ENCODE measurements at regions not wholly inside any gene's neighbourhood (a gene's known extent, or its start where the extent isn't known, plus 50 kb on each side); places are given as distances from the start of the nearest gene placed in this dataset.

DNA sequence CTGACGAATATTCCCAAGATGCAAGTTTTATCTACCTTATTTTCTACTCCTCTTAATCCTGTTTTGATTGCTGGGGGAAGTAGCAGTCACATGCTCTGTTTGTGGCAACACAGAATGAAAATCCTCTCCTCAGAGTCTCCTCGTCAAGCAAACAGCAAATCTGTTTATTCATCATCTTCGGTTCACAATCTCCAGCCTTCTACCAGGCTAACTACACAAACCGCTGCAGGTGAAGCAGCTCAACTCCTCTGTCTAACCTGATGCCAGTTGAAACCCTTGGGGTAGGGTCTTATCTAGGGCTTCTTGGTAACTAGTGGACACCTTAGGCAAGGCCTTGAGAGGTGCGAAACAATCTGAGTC, 91.0 kb downstream of the SIPA1L2 start:
- Histone ChIP-seq H3K4me1 (ENCODE audit: control insufficient read depth in 2 of 2, insufficient read depth in 2 of 2, low read length in 2 of 2) (no peaks in the 10 kb centered on the region), H3K36me3 (ENCODE audit: control insufficient read depth in 2 of 3, insufficient read depth in 3 of 3, low read length in 3 of 3) (no peaks in the 10 kb centered on the region), H3K27ac (ENCODE audit: low read depth, low read length) (no peak overlapping the region), H3K27me3 (ENCODE audit: control insufficient read depth in 2 of 2, insufficient read depth in 2 of 2, low read length in 2 of 2) (no peaks in the 10 kb centered on the region), H3K4me3 (ENCODE audit: low read length) (no peak overlapping the region), H3K9me3 (ENCODE audit: control insufficient read depth in 2 of 3, low read length in 3 of 3) (no peaks in the 10 kb centered on the region)
- ChIA-PET CTCF (no interaction called here), POLR2A (no interaction called here)
- Mint-ChIP-seq H3K4me1 (no peaks in the 10 kb centered on the region), H3K4me3 (no peak overlapping the region), H3K9me3 (no peaks in the 10 kb centered on the region), H3K36me3 (no peaks in the 10 kb centered on the region), H3K27ac (no peak overlapping the region), H3K27me3 (peaks cover 0 to 6% (median 0%) of the 10 kb centered on the region in 5 donors)
- no peak for DNase-seq
- no peak for ATAC-seq
- intact Hi-C loops (cut with micrococcal nuclease) = no loop called here

DNA sequence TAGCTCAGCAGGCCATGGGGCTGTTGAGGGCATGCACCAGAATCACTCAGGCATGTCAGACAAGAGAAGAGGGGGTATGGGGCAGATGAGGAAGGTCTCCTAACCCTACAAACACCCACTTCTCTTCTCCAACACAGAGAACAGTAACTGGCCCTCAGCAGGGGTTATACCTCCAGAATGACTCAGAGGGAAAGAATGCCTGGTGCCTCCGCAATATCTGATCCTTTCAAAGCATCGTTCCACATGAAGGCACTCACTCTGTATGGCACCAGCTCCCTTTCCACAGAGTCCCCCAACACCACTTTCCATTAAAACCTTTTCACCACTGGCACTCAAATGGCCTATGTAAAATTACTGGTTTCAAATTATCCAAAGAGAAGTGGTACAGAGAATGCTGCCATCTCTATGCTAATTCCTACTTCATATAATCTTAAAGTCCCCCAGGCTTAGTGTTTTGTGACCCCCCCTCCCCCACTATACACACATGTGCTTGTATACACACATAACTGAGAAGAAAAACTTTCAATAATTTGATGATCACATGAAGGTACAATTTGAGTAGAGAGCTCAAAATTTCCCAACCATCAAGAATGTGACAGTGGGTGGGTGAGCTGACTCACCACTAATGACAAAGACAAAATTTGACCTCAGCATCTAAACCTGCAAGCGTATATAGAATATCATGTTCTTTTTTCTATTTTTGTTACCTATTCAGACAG, 91.5 kb downstream of the SIPA1L2 start:
- Mint-ChIP-seq H3K27ac (peak overlapping the region in 1 of 9 donors; percentile 27), H3K36me3 (no peaks in the 10 kb centered on the region), H3K4me3 (no peak overlapping the region), H3K27me3 (peaks cover 0 to 6% (median 0%) of the 10 kb centered on the region in 5 donors), H3K9me3 (no peaks in the 10 kb centered on the region), H3K4me1 (no peaks in the 10 kb centered on the region)
- no peak for DNase-seq
- Histone ChIP-seq H3K4me1 (ENCODE audit: control insufficient read depth in 2 of 2, insufficient read depth in 2 of 2, low read length in 2 of 2) (no peaks in the 10 kb centered on the region), H3K27ac (ENCODE audit: low read depth, low read length) (no peak overlapping the region), H3K27me3 (ENCODE audit: control insufficient read depth in 2 of 2, insufficient read depth in 2 of 2, low read length in 2 of 2) (no peaks in the 10 kb centered on the region), H3K4me3 (ENCODE audit: low read length) (no peak overlapping the region), H3K36me3 (ENCODE audit: control insufficient read depth in 2 of 3, insufficient read depth in 3 of 3, low read length in 3 of 3) (no peaks in the 10 kb centered on the region), H3K9me3 (ENCODE audit: control insufficient read depth in 2 of 3, low read length in 3 of 3) (no peaks in the 10 kb centered on the region)
- ChIA-PET POLR2A (interaction anchor here (0.6 kb wide), 1 partner anchor 45 kb away, joined by 3 read pairs; no protein-coding TSS in a partner anchor), CTCF (no interaction called here)
- intact Hi-C loops (cut with micrococcal nuclease) = no loop called here
- no peak for ATAC-seq

DNA sequence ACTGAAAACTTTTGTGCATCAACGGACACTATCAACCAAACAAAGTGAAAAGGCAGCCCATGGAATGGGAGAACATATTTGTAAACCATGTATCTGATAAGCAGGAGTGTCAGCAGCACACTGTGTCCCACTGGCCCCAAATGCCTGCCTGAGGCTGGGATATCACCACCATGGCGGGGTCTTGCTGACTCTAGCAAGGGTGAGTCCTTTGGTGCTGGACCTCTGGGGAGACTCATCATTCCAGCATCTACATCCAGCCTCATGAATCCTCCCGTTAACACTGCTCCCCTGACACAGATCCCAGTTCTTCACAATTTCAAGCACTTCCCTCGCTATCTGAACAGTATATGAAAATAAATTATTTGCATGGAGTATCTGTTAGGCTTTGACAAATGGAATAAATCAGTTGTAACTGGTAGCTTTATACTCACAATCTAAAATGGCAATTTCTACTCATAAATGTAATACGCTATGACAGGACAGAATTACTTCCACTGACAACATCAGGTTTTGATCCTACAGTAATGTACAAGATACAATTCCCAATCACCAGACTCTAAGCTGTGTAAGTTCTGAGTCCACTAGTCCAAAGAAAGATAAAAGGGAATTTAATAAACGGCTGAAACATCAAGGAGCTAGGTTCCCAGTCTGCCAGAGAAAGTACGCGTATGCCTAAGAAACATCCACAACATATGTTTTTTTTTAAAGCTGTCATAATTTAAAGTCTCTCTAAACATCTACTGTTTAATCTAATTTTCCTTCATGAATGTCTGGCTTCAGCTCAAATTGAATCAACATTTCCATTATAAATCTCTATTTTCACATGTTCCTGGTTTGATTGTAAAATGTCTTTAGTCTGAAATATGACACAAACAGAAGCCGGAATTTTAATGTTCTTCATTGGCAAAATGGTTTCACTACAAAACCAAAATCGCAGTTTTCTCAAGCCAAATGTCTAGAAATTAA, 95.1 kb downstream of the SIPA1L2 start:
- CTCF ChIA-PET = no interaction called here
- Histone ChIP-seq H3K27me3 (ENCODE audit: control insufficient read depth in 2 of 2, insufficient read depth in 2 of 2, low read length in 2 of 2) (no peaks in the 10 kb centered on the region), H3K36me3 (ENCODE audit: control insufficient read depth in 2 of 3, insufficient read depth in 3 of 3, low read length in 3 of 3) (no peaks in the 10 kb centered on the region), H3K27ac (ENCODE audit: low read depth, low read length) (no peak overlapping the region), H3K4me3 (ENCODE audit: low read length) (no peak overlapping the region), H3K9me3 (ENCODE audit: control insufficient read depth in 2 of 3, low read length in 3 of 3) (no peaks in the 10 kb centered on the region), H3K4me1 (ENCODE audit: control insufficient read depth in 2 of 2, insufficient read depth in 2 of 2, low read length in 2 of 2) (peaks cover 0 to under 1% of the 10 kb centered on the region in 2 donors)
- Mint-ChIP-seq H3K36me3 (no peaks in the 10 kb centered on the region), H3K27me3 (peaks cover 0 to 7% (median 3%) of the 10 kb centered on the region in 5 donors), H3K9me3 (no peaks in the 10 kb centered on the region), H3K4me1 (peaks cover 0 to 2% (median 0%) of the 10 kb centered on the region in 7 donors), H3K27ac (peak overlapping the region in 1 of 9 donors; percentile 5), H3K4me3 (no peak overlapping the region)
- intact Hi-C loops (cut with micrococcal nuclease) = no loop called here
- no peak for ATAC-seq
- no peak for DNase-seq
- POLR2A ChIA-PET = no interaction called here

GRCh38 chr1:232533328-232533727, 96.6 kb downstream of the SIPA1L2 start:
- H3K9me3 ChIP-seq (ENCODE audit: control insufficient read depth in 2 of 3, low read length in 3 of 3) = no peaks in the 10 kb centered on the region
- H3K27me3 ChIP-seq (ENCODE audit: control insufficient read depth in 2 of 2, insufficient read depth in 2 of 2, low read length in 2 of 2) = no peaks in the 10 kb centered on the region
- peaks cover 5 to 12% (median 10%) of the 10 kb centered on the region in 7 donors for H3K4me1 Mint-ChIP-seq
- DNase-seq (no peak), ATAC-seq (no peak)
- H3K36me3 Mint-ChIP-seq = no peaks in the 10 kb centered on the region
- H3K4me3 ChIP-seq (ENCODE audit: low read length) = no peak overlapping the region
- H3K27me3 Mint-ChIP-seq = peaks cover 0 to 7% (median 3%) of the 10 kb centered on the region in 5 donors
- no peaks in the 10 kb centered on the region for H3K36me3 ChIP-seq (ENCODE audit: control insufficient read depth in 2 of 3, insufficient read depth in 3 of 3, low read length in 3 of 3)
- CTCF ChIA-PET = no interaction called here
- no peak overlapping the region for H3K4me3 Mint-ChIP-seq
- no peaks in the 10 kb centered on the region for H3K9me3 Mint-ChIP-seq
- POLR2A ChIA-PET = no interaction called here
- no peak overlapping the region for H3K27ac ChIP-seq (ENCODE audit: low read depth, low read length)
- intact Hi-C loops (cut with micrococcal nuclease) = no loop called here
- no peak overlapping the region for H3K27ac Mint-ChIP-seq
- peaks cover 0 to 14% of the 10 kb centered on the region in 2 donors for H3K4me1 ChIP-seq (ENCODE audit: control insufficient read depth in 2 of 2, insufficient read depth in 2 of 2, low read length in 2 of 2)

DNA sequence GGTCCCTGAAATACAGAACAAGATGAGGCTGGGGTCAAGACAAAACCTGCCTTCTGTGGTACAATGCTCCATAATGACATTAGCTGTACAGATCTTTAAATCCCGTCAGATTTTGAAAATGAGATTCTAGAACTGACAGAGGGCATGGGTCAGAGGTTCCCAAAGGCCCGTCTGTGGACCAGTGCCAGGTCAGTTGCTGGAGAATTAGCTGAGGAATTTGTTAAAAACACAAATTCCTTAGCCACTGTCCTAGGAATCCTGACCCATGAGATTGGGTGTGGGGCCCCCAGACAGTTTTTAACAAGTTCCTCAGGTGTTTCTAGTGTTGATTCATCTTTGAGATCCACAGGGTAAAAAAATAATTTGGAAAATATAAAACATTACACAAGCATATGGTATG, 97.0 kb downstream of the SIPA1L2 start:
- H3K27ac ChIP-seq (ENCODE audit: low read depth, low read length) = no peak overlapping the region
- Mint-ChIP-seq H3K36me3 (no peaks in the 10 kb centered on the region), H3K27ac (no peak overlapping the region), H3K4me3 (no peak overlapping the region), H3K9me3 (no peaks in the 10 kb centered on the region), H3K4me1 (peaks cover 5 to 13% (median 12%) of the 10 kb centered on the region in 7 donors), H3K27me3 (peaks cover 0 to 7% (median 3%) of the 10 kb centered on the region in 5 donors)
- no peak overlapping the region for H3K4me3 ChIP-seq (ENCODE audit: low read length)
- ChIA-PET CTCF (no interaction called here), POLR2A (no interaction called here)
- DNase-seq = no peak
- intact Hi-C loops (cut with micrococcal nuclease) = no loop called here
- no peaks in the 10 kb centered on the region for H3K27me3 ChIP-seq (ENCODE audit: control insufficient read depth in 2 of 2, insufficient read depth in 2 of 2, low read length in 2 of 2)
- H3K4me1 ChIP-seq (ENCODE audit: control insufficient read depth in 2 of 2, insufficient read depth in 2 of 2, low read length in 2 of 2) = peaks cover 0 to 17% of the 10 kb centered on the region in 2 donors
- ATAC-seq = no peak
- H3K9me3 ChIP-seq (ENCODE audit: control insufficient read depth in 2 of 3, low read length in 3 of 3) = no peaks in the 10 kb centered on the region
- H3K36me3 ChIP-seq (ENCODE audit: control insufficient read depth in 2 of 3, insufficient read depth in 3 of 3, low read length in 3 of 3) = no peaks in the 10 kb centered on the region

DNA sequence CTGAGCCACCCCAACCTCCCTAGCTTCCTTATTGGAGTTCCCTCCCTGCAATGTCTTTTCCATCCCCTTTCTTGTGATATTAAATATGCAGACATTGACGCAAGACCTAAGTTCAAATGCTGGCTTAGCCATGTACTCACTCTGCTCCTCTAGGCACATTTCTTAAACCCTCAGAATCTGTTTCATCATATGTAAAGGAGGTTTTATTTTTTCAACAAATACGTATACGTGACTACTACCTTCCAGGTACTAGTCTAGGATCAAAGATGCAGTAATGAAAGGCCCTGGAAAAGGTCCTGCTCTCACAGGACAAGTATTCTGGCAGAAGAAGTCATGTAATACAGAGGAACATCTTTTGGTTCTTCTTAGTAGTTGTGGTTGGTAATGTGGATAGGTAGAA, 98.6 kb downstream of the SIPA1L2 start:
- CTCF ChIA-PET = no interaction called here
- intact Hi-C loops (cut with micrococcal nuclease) = no loop called here

More for the DNA sequence above, 98.6 kb downstream of the SIPA1L2 start:
- DNase-seq = no peak
- H3K4me3 ChIP-seq (ENCODE audit: low read length) = no peak overlapping the region
- POLR2A ChIA-PET = no interaction called here
- no peak overlapping the region for H3K4me3 Mint-ChIP-seq
- H3K27ac Mint-ChIP-seq = no peak overlapping the region
- ATAC-seq = no peak
- no peaks in the 10 kb centered on the region for H3K9me3 Mint-ChIP-seq
- no peaks in the 10 kb centered on the region for H3K9me3 ChIP-seq (ENCODE audit: control insufficient read depth in 2 of 3, low read length in 3 of 3)
- peaks cover 0 to 7% (median 3%) of the 10 kb centered on the region in 5 donors for H3K27me3 Mint-ChIP-seq
- peaks cover 0 to 17% of the 10 kb centered on the region in 2 donors for H3K4me1 ChIP-seq (ENCODE audit: control insufficient read depth in 2 of 2, insufficient read depth in 2 of 2, low read length in 2 of 2)
- H3K27me3 ChIP-seq (ENCODE audit: control insufficient read depth in 2 of 2, insufficient read depth in 2 of 2, low read length in 2 of 2) = no peaks in the 10 kb centered on the region
- no peaks in the 10 kb centered on the region for H3K36me3 ChIP-seq (ENCODE audit: control insufficient read depth in 2 of 3, insufficient read depth in 3 of 3, low read length in 3 of 3)
- H3K27ac ChIP-seq (ENCODE audit: low read depth, low read length) = no peak overlapping the region
- peaks cover 5 to 13% (median 12%) of the 10 kb centered on the region in 7 donors for H3K4me1 Mint-ChIP-seq
- H3K36me3 Mint-ChIP-seq = no peaks in the 10 kb centered on the region

All from naive thymus-derived CD4-positive, alpha-beta T cell (primary cell).